MM.1S (cell line): ENCODE measurements at regions not wholly inside any gene's neighbourhood (a gene's known extent, or its start where the extent isn't known, plus 50 kb on each side); places are given as distances from the start of the nearest gene placed in this dataset.

Experiments used
- DNase-seq: peaks from one replicate; pipeline ENCODE4 v3.0.0-alpha.2; 2015
- H2AFZ ChIP-seq: fragments of 300-600 bp; sonication (generic); 2 replicates; pipeline ENCODE4 v1.6.0; 2016; ENCODE audit warnings: antibody characterized with exemption, low read length
- H3F3A ChIP-seq: fragments of 300-600 bp; sonication (generic); 2 replicates; pipeline ENCODE4 v1.6.1; 2016; ENCODE audit warnings: mild to moderate bottlenecking, antibody characterized with exemption, low read length, moderate library complexity, mixed read lengths; ENCODE audit not compliant: insufficient read depth
- H3K27ac ChIP-seq: fragments of 300-600 bp; sonication (generic); 2 replicates; pipeline ENCODE4 v1.5.1; 2016; ENCODE audit warnings: mild to moderate bottlenecking, low read length
- H3K27me3 ChIP-seq: fragments of 300-600 bp; sonication (generic); replicated peaks from 2 replicates; pipeline ENCODE4 v1.6.0; 2016; ENCODE audit warnings: low read length; ENCODE audit not compliant: insufficient read depth
- H3K36me3 ChIP-seq: fragments of 300-600 bp; sonication (generic); replicated peaks from 2 replicates; pipeline ENCODE4 v1.6.1; 2016; ENCODE audit warnings: mild to moderate bottlenecking, low read length, mixed read lengths; ENCODE audit not compliant: insufficient read depth
- H3K4me1 ChIP-seq: fragments of 300-600 bp; sonication (generic); 2 replicates; pipeline ENCODE4 v1.6.1; 2016; ENCODE audit warnings: low read length, mixed read lengths
- H3K4me2 ChIP-seq: fragments of 300-600 bp; sonication (generic); 2 replicates; pipeline ENCODE4 v1.6.0; 2016; ENCODE audit warnings: low read depth, low read length
- H3K4me3 ChIP-seq: fragments of 300-600 bp; sonication (generic); 2 replicates; pipeline ENCODE4 v1.5.1; 2016; ENCODE audit warnings: low read length, mixed read lengths
- H3K79me2 ChIP-seq: fragments of 300-600 bp; sonication (generic); 2 replicates; pipeline ENCODE4 v1.6.1; 2016; ENCODE audit warnings: mixed run types, low read length, mixed read lengths
- H3K9ac ChIP-seq: fragments of 300-600 bp; sonication (generic); 2 replicates; pipeline ENCODE4 v1.6.1; 2016; ENCODE audit warnings: low read length, mixed read lengths
- H3K9me2 ChIP-seq: fragments of 300-600 bp; sonication (generic); replicated peaks from 2 replicates; pipeline ENCODE4 v1.6.1; 2016; ENCODE audit warnings: mild to moderate bottlenecking, low read length, mixed read lengths; ENCODE audit not compliant: insufficient read depth
- H3K9me3 ChIP-seq: fragments of 300-600 bp; sonication (generic); replicated peaks from 2 replicates; pipeline ENCODE4 v1.6.1; 2016; ENCODE audit warnings: mild to moderate bottlenecking, low read length, mixed read lengths; ENCODE audit not compliant: insufficient read depth
- H4K20me1 ChIP-seq: fragments of 300-600 bp; sonication (generic); 2 replicates; pipeline ENCODE4 v1.6.1; 2016; ENCODE audit warnings: mild to moderate bottlenecking, low read length, moderate library complexity, mixed read lengths; ENCODE audit not compliant: insufficient read depth
- CTCF ChIP-seq: fragments of 300-600 bp; sonication (generic); IDR thresholded peaks from 2 replicates; pipeline ENCODE4 v1.5.1; 2016; ENCODE audit warnings: antibody characterized with exemption, low read length, mixed read lengths
- EZH2 ChIP-seq: fragments of 300-600 bp; sonication (generic); optimal IDR thresholded peaks from 2 replicates; pipeline ENCODE3; 2017; ENCODE audit warnings: low read depth, mild to moderate bottlenecking, antibody characterized with exemption, low read length, mixed read lengths
- EZH2phosphoT487 ChIP-seq: fragments of 300-600 bp; sonication (generic); IDR thresholded peaks from 2 replicates; pipeline ENCODE4 v1.6.1; 2018; ENCODE audit warnings: antibody characterized with exemption, low read length

GRCh38 chr7:96563409-96563808 lies 146.2 kb downstream of the SEM1 start:
- no peaks in the 10 kb centered on the region for H3K9me2 ChIP-seq
- H3K27ac ChIP-seq: no peak overlapping the region
- H3F3A ChIP-seq: no peaks in the 10 kb centered on the region
- no peak overlapping the region for H2AFZ ChIP-seq
- H4K20me1 ChIP-seq: no peaks in the 10 kb centered on the region
- H3K36me3 ChIP-seq: no peaks in the 10 kb centered on the region
- no peak overlapping the region for H3K4me3 ChIP-seq
- TF ChIP-seq EZH2phosphoT487: no peak
- no peak for TF ChIP-seq EZH2
- TF ChIP-seq CTCF: no peak
- H3K4me1 ChIP-seq: no peaks in the 10 kb centered on the region
- no peak for DNase-seq
- no peaks in the 10 kb centered on the region for H3K79me2 ChIP-seq
- H3K9me3 ChIP-seq: no peaks in the 10 kb centered on the region
- no peak overlapping the region for H3K4me2 ChIP-seq
- H3K27me3 ChIP-seq: no peaks in the 10 kb centered on the region
- H3K9ac ChIP-seq: no peak overlapping the region

- Histone ChIP-seq H3F3A (no peaks in the 10 kb centered on the region), H4K20me1 (no peaks in the 10 kb centered on the region), H3K27ac (no peak overlapping the region), H3K4me2 (no peak overlapping the region), H2AFZ (no peak overlapping the region), H3K4me1 (no peaks in the 10 kb centered on the region), H3K9ac (no peak overlapping the region), H3K36me3 (no peaks in the 10 kb centered on the region), H3K9me3 (no peaks in the 10 kb centered on the region), H3K4me3 (no peak overlapping the region), H3K9me2 (no peaks in the 10 kb centered on the region), H3K79me2 (no peaks in the 10 kb centered on the region), H3K27me3 (no peaks in the 10 kb centered on the region)
- TF ChIP-seq EZH2phosphoT487: no peak
- TF ChIP-seq EZH2: no peak
- no peak for TF ChIP-seq CTCF
- no peak for DNase-seq
Observed at GRCh38 chr7:96562966-96563365, 146.7 kb downstream of the SEM1 start.

GRCh38 chr7:96562458-96562857 lies 147.2 kb downstream of the SEM1 start:
- Histone ChIP-seq H3K9me2 (no peaks in the 10 kb centered on the region), H3K4me2 (no peak overlapping the region), H3K79me2 (no peaks in the 10 kb centered on the region), H3K27me3 (no peaks in the 10 kb centered on the region), H3K4me1 (no peaks in the 10 kb centered on the region), H3K9me3 (no peaks in the 10 kb centered on the region), H3K27ac (no peak overlapping the region), H3K36me3 (no peaks in the 10 kb centered on the region), H2AFZ (no peak overlapping the region), H3K9ac (no peak overlapping the region), H4K20me1 (no peaks in the 10 kb centered on the region), H3F3A (no peaks in the 10 kb centered on the region), H3K4me3 (no peak overlapping the region)
- no peak for DNase-seq
- TF ChIP-seq EZH2phosphoT487: no peak
- TF ChIP-seq EZH2: no peak
- no peak for TF ChIP-seq CTCF
